IMR-90 (cell line): ENCODE measurements at regions not wholly inside any gene's neighbourhood (a gene's known extent, or its start where the extent isn't known, plus 50 kb on each side); places are given as distances from the start of the nearest gene placed in this dataset.

Source experiments
- ATAC-seq: fragments of 200-7000 bp; cut with Tn5 transposase; 2 replicates; pipeline ENCODE4 v1.9.1; 2020; ENCODE audit warnings: low read depth, mild to moderate bottlenecking, moderate library complexity
- BruUV-seq: library from RNA; stranded (reverse); fragments of 400-500 nt; replicated peaks from 2 replicates; lab custom pipeline; 2021; lab: Mats Ljungman, UMichigan
- CTCF ChIA-PET: fragments of 300-600 bp; formaldehyde crosslinking; extraction: SDS; loops from one replicate; lab custom pipeline; 2021; ENCODE audit warnings: antibody characterized with exemption; lab: Yijun Ruan, JAX
- POLR2A ChIA-PET: fragments of 300-600 bp; sonication (Branson Sonifier 250); formaldehyde crosslinking; loops from one replicate; lab custom pipeline; 2022; ENCODE audit warnings: antibody characterized with exemption; ENCODE audit not compliant: unreplicated experiment; lab: Charles Lee
- DNase-seq: peaks from one replicate; pipeline ENCODE4 v3.0.0; 2013
- H2AFZ ChIP-seq: replicated peaks from 2 replicates; pipeline ENCODE3; 2013; ENCODE audit warnings: low read length, mild to moderate bottlenecking; ENCODE audit not compliant: poor library complexity
- H2AK5ac ChIP-seq: 2 replicates; pipeline ENCODE4 v1.6.1; 2013; ENCODE audit warnings: low read depth, low read length, inconsistent platforms
- H2AK9ac ChIP-seq: replicated peaks from 2 replicates; pipeline ENCODE3; 2013; ENCODE audit warnings: mild to moderate bottlenecking, low read depth, low read length, moderate library complexity; ENCODE audit not compliant: poor library complexity
- H2BK120ac ChIP-seq: 2 replicates; pipeline ENCODE4 v1.6.1; 2013; ENCODE audit warnings: low read depth, low read length, inconsistent platforms
- H2BK15ac ChIP-seq: 3 replicates; pipeline ENCODE4 v1.6.1; 2013; ENCODE audit warnings: low read depth, low read length, inconsistent platforms
- H2BK20ac ChIP-seq: 2 replicates; pipeline ENCODE4 v1.6.1; 2013; ENCODE audit warnings: low read depth, mild to moderate bottlenecking, inconsistent platforms, low read length, moderate library complexity
- H2BK5ac ChIP-seq: 2 replicates; pipeline ENCODE4 v1.6.1; 2013; ENCODE audit warnings: mild to moderate bottlenecking, low read depth, low read length, inconsistent platforms; ENCODE audit not compliant: poor library complexity, severe bottlenecking
- H3K14ac ChIP-seq: replicated peaks from 2 replicates; pipeline ENCODE4 v1.6.1; 2013; ENCODE audit warnings: low read depth, low read length, inconsistent platforms
- H3K18ac ChIP-seq: 2 replicates; pipeline ENCODE4 v1.6.1; 2013; ENCODE audit warnings: low read depth, low read length, control low read depth
- H3K23ac ChIP-seq: 2 replicates; pipeline ENCODE4 v1.6.1; 2013; ENCODE audit warnings: low read depth, low read length, inconsistent platforms
- H3K27ac ChIP-seq: 2 replicates; pipeline ENCODE4 v1.5.1; 2013; ENCODE audit warnings: mild to moderate bottlenecking, control low read depth, low read length; ENCODE audit not compliant: insufficient read depth
- H3K27me3 ChIP-seq: 2 replicates; pipeline ENCODE4 v1.6.1; 2013; ENCODE audit warnings: low read length; ENCODE audit not compliant: control insufficient read depth, insufficient read depth
- H3K36me3 ChIP-seq: 2 replicates; pipeline ENCODE4 v1.6.1; 2013; ENCODE audit warnings: low read length, mixed read lengths; ENCODE audit not compliant: control insufficient read depth, insufficient read depth
- H3K4ac ChIP-seq: 2 replicates; pipeline ENCODE4 v1.6.1; 2013; ENCODE audit warnings: low read depth, low read length, inconsistent platforms
- H3K4me1 ChIP-seq: 2 replicates; pipeline ENCODE4 v1.6.1; 2013; ENCODE audit warnings: low read length, mixed read lengths; ENCODE audit not compliant: control insufficient read depth, insufficient read depth
- H3K4me2 ChIP-seq: 2 replicates; pipeline ENCODE4 v1.6.1; 2013; ENCODE audit warnings: low read depth, mild to moderate bottlenecking, control low read depth, low read length, moderate library complexity
- H3K4me3 ChIP-seq: 2 replicates; pipeline ENCODE4 v1.5.1; 2013; ENCODE audit warnings: low read depth, mild to moderate bottlenecking, control low read depth, low read length, moderate library complexity; ENCODE audit not compliant: insufficient read depth
- H3K56ac ChIP-seq: 2 replicates; pipeline ENCODE4 v1.6.1; 2013; ENCODE audit warnings: low read length, inconsistent platforms; ENCODE audit not compliant: insufficient read depth; ENCODE audit errors: extremely low read depth
- H3K79me1 ChIP-seq, 2 experiments: 2 replicates each; pipeline ENCODE4 v1.6.1; 2013; ENCODE audit warnings: low read length in 2 of 2, inconsistent platforms in 1 of 2, low read depth in 1 of 2
- H3K9ac ChIP-seq: 2 replicates; pipeline ENCODE4 v1.6.1; 2013; ENCODE audit warnings: low read depth, low read length, control low read depth
- H3K9me1 ChIP-seq: 2 replicates; pipeline ENCODE4 v1.6.1; 2013; ENCODE audit warnings: low read length, inconsistent platforms; ENCODE audit not compliant: insufficient read depth
- H3K9me3 ChIP-seq: 2 replicates; pipeline ENCODE4 v1.6.1; 2013; ENCODE audit warnings: low read length; ENCODE audit not compliant: control insufficient read depth, insufficient read depth
- H4K20me1 ChIP-seq: 2 replicates; pipeline ENCODE4 v1.6.1; 2013; ENCODE audit warnings: low read length, inconsistent platforms; ENCODE audit not compliant: insufficient read depth
- H4K5ac ChIP-seq: 2 replicates; pipeline ENCODE4 v1.6.1; 2013; ENCODE audit warnings: mild to moderate bottlenecking, low read depth, low read length, control low read depth
- H4K8ac ChIP-seq, 2 experiments: 2 replicates each; pipeline ENCODE4 v1.6.1; 2013; ENCODE audit warnings: low read depth in 2 of 2, low read length in 2 of 2, control low read depth in 1 of 2, inconsistent platforms in 1 of 2
- H4K91ac ChIP-seq: 2 replicates; pipeline ENCODE4 v1.6.1; 2013; ENCODE audit warnings: low read depth, low read length, inconsistent platforms; ENCODE audit not compliant: insufficient read depth
- BHLHE40 ChIP-seq: fragments of 150-350 bp; IDR thresholded peaks from 2 replicates; pipeline ENCODE4 v1.6.1; 2016; ENCODE audit warnings: mild to moderate bottlenecking, low read depth, low read length
- CEBPB ChIP-seq: IDR thresholded peaks from 2 replicates; pipeline ENCODE4 v1.6.1; 2012; ENCODE audit warnings: low read depth, low read length, improper control_type of control experiment
- MAFK ChIP-seq: IDR thresholded peaks from 2 replicates; pipeline ENCODE4 v1.6.1; 2012; ENCODE audit warnings: low read depth, low read length, improper control_type of control experiment
- MXI1 ChIP-seq: IDR thresholded peaks from 2 replicates; pipeline ENCODE4 v1.6.1; 2012; ENCODE audit warnings: low read depth, mild to moderate bottlenecking, low read length, moderate library complexity, borderline replicate concordance
- POLR2A ChIP-seq: IDR thresholded peaks from 2 replicates; pipeline ENCODE4 v1.6.1; 2012; ENCODE audit warnings: mild to moderate bottlenecking, low read depth, low read length
- RAD21 ChIP-seq: IDR thresholded peaks from 2 replicates; pipeline ENCODE4 v1.6.1; 2012; ENCODE audit warnings: low read length, improper control_type of control experiment
- RCOR1 ChIP-seq: IDR thresholded peaks from 2 replicates; pipeline ENCODE4 v1.6.1; 2012; ENCODE audit warnings: mild to moderate bottlenecking, low read length, improper control_type of control experiment; ENCODE audit not compliant: insufficient replicate concordance
- RFX5 ChIP-seq: IDR thresholded peaks from 2 replicates; pipeline ENCODE4 v1.8.0; 2012; ENCODE audit warnings: low read depth, mild to moderate bottlenecking, low read length, moderate library complexity
- WGBS, 2 experiments: methylation state at CpG; one replicate each; pipeline versions ENCODE4 v1.1.5 to v1.1.7; 2013; ENCODE audit warnings: missing lambda C conversion rate in 2 of 2; ENCODE audit not compliant: insufficient read length in 1 of 2; ENCODE audit errors: extremely low coverage in 2 of 2; 5-methylcytosine and 5-hydroxymethylcytosine counted together
- dilution Hi-C: fragments of 300-500 bp; cut with HindIII; formaldehyde crosslinking; loops from one replicate; pipeline ENCODE4 v1.14.3; 2018; ENCODE audit warnings: low sequenced_read_pairs; ENCODE audit not compliant: unreplicated experiment
- in situ Hi-C: fragments of 300-500 bp; cut with MboI; formaldehyde crosslinking; loops from 3 replicates; pipeline ENCODE4 v1.14.3; 2019; ENCODE audit warnings: low sequenced_read_pairs, inconsistent platforms, mixed read lengths
- intact Hi-C: fragments of 100-400 bp; cut with micrococcal nuclease; formaldehyde crosslinking; loops from 2 replicates; pipeline ENCODE4 v1.10.0; 2022
- TF ChIP-seq, protein P1 (sequence below): fragments of 150-350 bp; IDR thresholded peaks from 2 replicates; pipeline ENCODE4 v1.6.1; 2017; ENCODE audit warnings: mild to moderate bottlenecking, antibody characterized with exemption, low read length, low read depth
- TF ChIP-seq, protein P2 (sequence below): fragments of 150-350 bp; IDR thresholded peaks from 2 replicates; pipeline ENCODE4 v1.6.1; 2016; ENCODE audit warnings: low read depth, mild to moderate bottlenecking, low read length, moderate library complexity, borderline replicate concordance
- TF ChIP-seq, protein P3 (sequence below): conservative IDR thresholded peaks from 2 replicates; pipeline ENCODE4 v1.5.1; 2012; ENCODE audit warnings: mild to moderate bottlenecking, low read depth, low read length, improper control_type of control experiment

DNA sequence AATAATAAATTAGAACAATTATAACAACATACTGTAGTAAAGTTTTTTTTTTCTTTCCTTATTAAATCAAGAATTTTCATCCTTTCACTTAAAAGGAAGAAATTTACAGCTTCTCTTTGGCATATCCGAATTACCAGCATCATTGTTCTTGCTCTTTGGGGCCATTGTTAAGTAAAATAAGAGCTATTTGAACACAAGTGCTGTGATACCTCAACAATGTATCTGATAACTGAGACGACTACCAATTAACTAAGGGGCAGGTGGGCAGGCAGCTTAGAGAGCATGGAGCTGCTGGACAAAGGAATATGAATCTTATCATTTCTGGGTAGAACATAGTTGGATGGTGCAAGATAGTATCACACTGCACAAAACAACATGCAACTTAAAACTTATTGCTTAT is 719.9 kb upstream of the TMPRSS15 start:
- TF ChIP-seq RAD21 (no peak), RFX5 (no peak), RCOR1 (no peak), MXI1 (no peak), POLR2A (no peak), MAFK (no peak), BHLHE40 (no peak), CEBPB (no peak)
- TF ChIP-seq, protein P1, sequence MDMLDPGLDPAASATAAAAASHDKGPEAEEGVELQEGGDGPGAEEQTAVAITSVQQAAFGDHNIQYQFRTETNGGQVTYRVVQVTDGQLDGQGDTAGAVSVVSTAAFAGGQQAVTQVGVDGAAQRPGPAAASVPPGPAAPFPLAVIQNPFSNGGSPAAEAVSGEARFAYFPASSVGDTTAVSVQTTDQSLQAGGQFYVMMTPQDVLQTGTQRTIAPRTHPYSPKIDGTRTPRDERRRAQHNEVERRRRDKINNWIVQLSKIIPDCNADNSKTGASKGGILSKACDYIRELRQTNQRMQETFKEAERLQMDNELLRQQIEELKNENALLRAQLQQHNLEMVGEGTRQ = no peak
- TF ChIP-seq, protein P2, sequence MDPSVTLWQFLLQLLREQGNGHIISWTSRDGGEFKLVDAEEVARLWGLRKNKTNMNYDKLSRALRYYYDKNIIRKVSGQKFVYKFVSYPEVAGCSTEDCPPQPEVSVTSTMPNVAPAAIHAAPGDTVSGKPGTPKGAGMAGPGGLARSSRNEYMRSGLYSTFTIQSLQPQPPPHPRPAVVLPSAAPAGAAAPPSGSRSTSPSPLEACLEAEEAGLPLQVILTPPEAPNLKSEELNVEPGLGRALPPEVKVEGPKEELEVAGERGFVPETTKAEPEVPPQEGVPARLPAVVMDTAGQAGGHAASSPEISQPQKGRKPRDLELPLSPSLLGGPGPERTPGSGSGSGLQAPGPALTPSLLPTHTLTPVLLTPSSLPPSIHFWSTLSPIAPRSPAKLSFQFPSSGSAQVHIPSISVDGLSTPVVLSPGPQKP = no peak
- TF ChIP-seq, protein P3, sequence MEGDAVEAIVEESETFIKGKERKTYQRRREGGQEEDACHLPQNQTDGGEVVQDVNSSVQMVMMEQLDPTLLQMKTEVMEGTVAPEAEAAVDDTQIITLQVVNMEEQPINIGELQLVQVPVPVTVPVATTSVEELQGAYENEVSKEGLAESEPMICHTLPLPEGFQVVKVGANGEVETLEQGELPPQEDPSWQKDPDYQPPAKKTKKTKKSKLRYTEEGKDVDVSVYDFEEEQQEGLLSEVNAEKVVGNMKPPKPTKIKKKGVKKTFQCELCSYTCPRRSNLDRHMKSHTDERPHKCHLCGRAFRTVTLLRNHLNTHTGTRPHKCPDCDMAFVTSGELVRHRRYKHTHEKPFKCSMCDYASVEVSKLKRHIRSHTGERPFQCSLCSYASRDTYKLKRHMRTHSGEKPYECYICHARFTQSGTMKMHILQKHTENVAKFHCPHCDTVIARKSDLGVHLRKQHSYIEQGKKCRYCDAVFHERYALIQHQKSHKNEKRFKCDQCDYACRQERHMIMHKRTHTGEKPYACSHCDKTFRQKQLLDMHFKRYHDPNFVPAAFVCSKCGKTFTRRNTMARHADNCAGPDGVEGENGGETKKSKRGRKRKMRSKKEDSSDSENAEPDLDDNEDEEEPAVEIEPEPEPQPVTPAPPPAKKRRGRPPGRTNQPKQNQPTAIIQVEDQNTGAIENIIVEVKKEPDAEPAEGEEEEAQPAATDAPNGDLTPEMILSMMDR = no peak
- H2AK5ac ChIP-seq = no peak overlapping the region
- H3K56ac ChIP-seq = no peak overlapping the region
- no TSS peak for BruUV-seq
- no peak overlapping the region for H4K8ac ChIP-seq
- H3K4ac ChIP-seq = no peak overlapping the region
- H3K9me1 ChIP-seq = no peaks in the 10 kb centered on the region
- no peak overlapping the region for H3K18ac ChIP-seq
- H3K79me1 ChIP-seq = no peaks in the 10 kb centered on the region
- in situ Hi-C loops = no loop called here
- no peak overlapping the region for H2BK20ac ChIP-seq
- H4K91ac ChIP-seq = no peak overlapping the region
- no peak overlapping the region for H3K14ac ChIP-seq
- ATAC-seq = no peak
- H3K4me3 ChIP-seq = no peak overlapping the region
- H3K9me3 ChIP-seq = peaks cover 3% of the 10 kb centered on the region
- H3K27me3 ChIP-seq = no peaks in the 10 kb centered on the region
- POLR2A ChIA-PET = interaction anchor here (0.6 kb wide), 1 partner anchor 10 kb away, joined by 5 read pairs; no protein-coding TSS in a partner anchor
- no peak overlapping the region for H3K23ac ChIP-seq
- intact Hi-C loops = no loop called here
- H2AFZ ChIP-seq = no peak overlapping the region
- H2AK9ac ChIP-seq = no peak overlapping the region
- no peaks in the 10 kb centered on the region for H4K20me1 ChIP-seq
- dilution Hi-C loops = no loop called here
- no peak overlapping the region for H4K5ac ChIP-seq
- H2BK120ac ChIP-seq = no peak overlapping the region
- no peak overlapping the region for H3K9ac ChIP-seq
- no peak overlapping the region for H2BK5ac ChIP-seq
- no peak overlapping the region for H3K4me2 ChIP-seq
- no CpG with 5 or more reads among the region's 2 CpGs for WGBS, 2 experiments
- no peak for DNase-seq
- H3K27ac ChIP-seq = no peak overlapping the region
- no peaks in the 10 kb centered on the region for H3K4me1 ChIP-seq
- no peaks in the 10 kb centered on the region for H3K36me3 ChIP-seq
- no peak overlapping the region for H2BK15ac ChIP-seq
- CTCF ChIA-PET = no interaction called here
